Psoas muscle (tissue), 7 donors: ENCODE measurements at regions not wholly inside any gene's neighbourhood (a gene's known extent, or its start where the extent isn't known, plus 50 kb on each side); places are given as distances from the start of the nearest gene placed in this dataset.

ENCODE experiments used
- ATAC-seq, 4 donors: fragments of 200-7000 bp; cut with Tn5 transposase; one replicate each; pipeline ENCODE4 v1.9.1; 2020; ENCODE audit warnings: moderate library complexity in 3 of 4, mild to moderate bottlenecking in 2 of 4
- DNase-seq, 2 donors: peaks; one replicate each; pipeline ENCODE4 v3.0.0-alpha.2; 2020
- H3K27ac ChIP-seq: fragments of 200-600 bp; one replicate; pipeline ENCODE4 v1.8.0; 2022
- H3K27me3 ChIP-seq, 3 donors: fragments of 200-600 bp in 1 of 3; one replicate each; pipeline versions ENCODE4 v1.6.1 to v1.8.0; 2013 to 2022; ENCODE audit warnings: low read length in 2 of 3, mild to moderate bottlenecking in 2 of 3, moderate library complexity in 1 of 3; ENCODE audit not compliant: insufficient read depth in 3 of 3
- H3K36me3 ChIP-seq, 2 donors: fragments of 200-600 bp in 1 of 2; one replicate each; pipeline versions ENCODE4 v1.6.1 to v1.8.0; 2013 to 2022; ENCODE audit warnings: low read depth in 1 of 2, mild to moderate bottlenecking in 1 of 2, moderate library complexity in 1 of 2; ENCODE audit not compliant: insufficient read depth in 1 of 2
- H3K4me1 ChIP-seq: fragments of 200-600 bp; one replicate; pipeline ENCODE4 v1.8.0; 2022
- H3K4me3 ChIP-seq: fragments of 200-600 bp; one replicate; pipeline ENCODE4 v1.8.0; 2022; ENCODE audit warnings: mild to moderate bottlenecking
- H3K9me3 ChIP-seq: fragments of 200-600 bp; one replicate; pipeline ENCODE4 v1.8.0; 2022
- CTCF ChIP-seq: fragments of 200-600 bp; IDR thresholded peaks from one replicate; pipeline ENCODE4 v1.8.0; 2022; ENCODE audit warnings: antibody characterized with exemption
- WGBS, 3 donors: extraction: QIAGEN DNeasy Blood & Tissue Kit; methylation state at CpG; one replicate each; pipeline versions ENCODE4 v1.1.6 to v1.1.7; 2013; 5-methylcytosine and 5-hydroxymethylcytosine counted together
- intact Hi-C, 2 donors: fragments of 100-400 bp; cut with DNase I; formaldehyde crosslinking; loops; one replicate each; pipeline versions ENCODE4 v1.11.0 to v1.14.2; 2022
- donor health status: healthy with polysubstance abuse.
- donor health status: DM: no; HTN: no; CAD: no; lungs with moderate emphysema.
- donor health status: Bipolar disorder and iron deficiency.
- donor health status: healthy.
- donor health status: DM: yes; HTN: yes; CAD: no.
- donor health status: DM: no; HTN: no; CAD: no.
- donor health status: DM: yes; HTN: yes; CAD: no.

DNA sequence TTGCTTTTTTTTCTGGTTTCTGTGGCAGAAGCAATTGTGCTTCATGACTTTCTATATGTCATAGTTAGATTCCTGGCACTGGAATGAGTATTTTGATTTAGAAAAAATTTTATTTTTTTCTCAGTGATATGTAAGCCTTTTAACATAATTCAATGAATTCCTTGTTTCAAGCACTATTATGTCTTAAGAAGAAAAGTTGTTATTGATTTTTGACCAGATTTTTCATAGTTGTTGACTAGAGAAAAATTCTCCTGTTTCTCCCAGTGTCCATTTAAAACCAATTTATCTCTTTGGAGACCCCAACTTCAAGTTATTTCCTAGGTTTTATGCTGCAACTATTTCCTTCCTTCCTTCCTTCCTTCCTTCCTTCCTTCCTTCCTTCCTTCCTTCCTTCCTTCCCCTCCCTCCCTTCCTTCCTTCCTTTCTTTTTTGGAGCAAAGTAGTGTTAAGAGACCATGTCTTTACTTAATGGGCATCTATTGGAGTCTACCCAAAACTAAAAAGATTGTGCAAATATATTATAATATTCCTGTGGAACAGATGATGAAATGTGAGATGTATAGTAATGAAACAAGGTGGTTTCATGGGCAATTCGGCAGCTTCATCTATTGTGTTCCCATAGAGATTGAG, 346.9 kb downstream of the RNF144B start:
- WGBS, 3 donors, result 83 to 92% (median 85%) methylated on average over 1 of the region's 1 CpG
- peaks cover 8% of the 10 kb centered on the region for H3K9me3 ChIP-seq
- no peak for TF ChIP-seq CTCF
- no peak overlapping the region for H3K27ac ChIP-seq
- H3K4me1 ChIP-seq, result no peaks in the 10 kb centered on the region
- DNase-seq (no peak), ATAC-seq (no peak)
- intact Hi-C loops, result no loop called here
- H3K27me3 ChIP-seq, result no peaks in the 10 kb centered on the region
- no peaks in the 10 kb centered on the region for H3K36me3 ChIP-seq
- no peak overlapping the region for H3K4me3 ChIP-seq

GRCh38 chr6:18741741-18742140, 354.6 kb downstream of the RNF144B start:
- Histone ChIP-seq H3K4me1 (no peaks in the 10 kb centered on the region), H3K36me3 (no peaks in the 10 kb centered on the region), H3K27me3 (no peaks in the 10 kb centered on the region), H3K9me3 (no peaks in the 10 kb centered on the region), H3K27ac (no peak overlapping the region), H3K4me3 (no peak overlapping the region)
- DNase-seq, result no peak
- no peak for TF ChIP-seq CTCF
- intact Hi-C loops, result no loop called here
- WGBS, 3 donors, result 83 to 89% (median 87%) methylated on average over 4 of the region's 4 CpGs
- no peak for ATAC-seq

GRCh38 chr6:18742406-18742805, 355.3 kb downstream of the RNF144B start:
- no peaks in the 10 kb centered on the region for H3K36me3 ChIP-seq
- no peak for ATAC-seq
- no peaks in the 10 kb centered on the region for H3K4me1 ChIP-seq
- H3K27me3 ChIP-seq, result no peaks in the 10 kb centered on the region
- TF ChIP-seq CTCF, result no peak
- intact Hi-C loops, result no loop called here
- no peaks in the 10 kb centered on the region for H3K9me3 ChIP-seq
- WGBS, 3 donors, result 77 to 82% (median 78%) methylated on average over 2 of the region's 2 CpGs
- H3K4me3 ChIP-seq, result no peak overlapping the region
- no peak for DNase-seq
- no peak overlapping the region for H3K27ac ChIP-seq

- no peak for DNase-seq
- intact Hi-C loops, result no loop called here
- peaks cover 0 to 1% (median 0%) of the 10 kb centered on the region in 3 donors for H3K27me3 ChIP-seq
- no peak for ATAC-seq
- H3K9me3 ChIP-seq, result no peaks in the 10 kb centered on the region
- no peak for TF ChIP-seq CTCF
- H3K4me1 ChIP-seq, result no peaks in the 10 kb centered on the region
- no peaks in the 10 kb centered on the region for H3K36me3 ChIP-seq
- WGBS, 3 donors, result 87 to 93% (median 90%) methylated on average over 4 of the region's 4 CpGs
- no peak overlapping the region for H3K27ac ChIP-seq
- H3K4me3 ChIP-seq, result no peak overlapping the region
These were observed 359.6 kb downstream of the RNF144B start for GRCh38 chr6:18746727-18747126.

DNA sequence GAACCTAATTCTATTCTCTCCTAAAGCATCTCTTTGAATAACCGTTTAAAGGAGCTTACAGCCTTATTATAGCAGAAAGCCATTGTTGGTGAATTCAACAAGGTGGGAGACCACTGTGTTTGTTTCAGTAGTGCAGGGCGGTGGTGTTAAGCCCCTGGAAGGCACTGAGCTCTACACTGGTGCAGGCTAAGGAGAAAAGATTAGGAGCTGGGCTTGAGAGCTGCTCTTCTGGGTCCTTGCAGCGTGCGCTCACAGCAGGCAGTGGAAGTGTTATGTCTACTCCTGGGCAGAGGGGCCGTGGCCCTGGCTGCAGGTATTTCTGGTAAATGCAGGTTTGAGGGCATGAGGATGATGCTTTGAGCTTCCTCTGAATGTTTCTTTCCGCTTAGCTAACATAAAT, 361.2 kb downstream of the RNF144B start:
- no peak for TF ChIP-seq CTCF
- Histone ChIP-seq H3K9me3 (no peaks in the 10 kb centered on the region), H3K27ac (no peak overlapping the region), H3K4me3 (no peak overlapping the region), H3K4me1 (no peaks in the 10 kb centered on the region), H3K36me3 (no peaks in the 10 kb centered on the region), H3K27me3 (peaks cover 0 to 1% (median 0%) of the 10 kb centered on the region in 3 donors)
- intact Hi-C loops, result no loop called here
- DNase-seq (no peak), ATAC-seq (no peak)
- 68 to 75% (median 73%) methylated on average over 6 of the region's 6 CpGs for WGBS, 3 donors
